ENCODE measurements at regions not wholly inside any gene's neighbourhood (a gene's known extent, or its start where the extent isn't known, plus 50 kb on each side); places are given as distances from the start of the nearest gene placed in this dataset.
"Not testable (repeated sequence)": the region's sequence is repeated elsewhere in the genome, so short reads cannot be mapped to it uniquely, and the experiment has no call there.

GRCh38 chr1:60914982-60915381 is 167.4 kb upstream of the NFIA start:
- no peak for DNase-seq (ENCODE audit: low spot score)

GRCh38 chr1:60913708-60914107 is 168.7 kb upstream of the NFIA start:
- DNase-seq (ENCODE audit: low spot score): not testable (repeated sequence)

GRCh38 chr1:60913039-60913438 is 169.3 kb upstream of the NFIA start:
- DNase-seq (ENCODE audit: low spot score): no peak

- DNase-seq (ENCODE audit: low spot score): no peak
Measured at GRCh38 chr1:60911966-60912697, 170.2 kb upstream of the NFIA start.

GRCh38 chr1:60908159-60908558 is 174.2 kb upstream of the NFIA start:
- DNase-seq (ENCODE audit: low spot score): no peak

- no peak for DNase-seq (ENCODE audit: low spot score)
Measured at GRCh38 chr1:60906526-60906925, 175.8 kb upstream of the NFIA start.

- no peak for DNase-seq (ENCODE audit: low spot score)
Measured at GRCh38 chr1:60906039-60906438, 176.3 kb upstream of the NFIA start.

- peak; percentile 41 for DNase-seq (ENCODE audit: low spot score)
Measured at GRCh38 chr1:60904099-60904851, 178.1 kb upstream of the NFIA start.

- peak; percentile 49 for DNase-seq (ENCODE audit: low spot score)
Measured at GRCh38 chr1:60903591-60903990, 178.8 kb upstream of the NFIA start.

- no peak for DNase-seq (ENCODE audit: low spot score)
Measured at GRCh38 chr1:60899464-60899863, 182.9 kb upstream of the NFIA start.

- DNase-seq (ENCODE audit: low spot score): no peak
Measured at GRCh38 chr1:60898987-60899386, 183.4 kb upstream of the NFIA start.

GRCh38 chr1:60898413-60898812 is 183.9 kb upstream of the NFIA start:
- no peak for DNase-seq (ENCODE audit: low spot score)

GRCh38 chr1:60896701-60897363 is 185.5 kb upstream of the NFIA start:
- DNase-seq (ENCODE audit: low spot score): no peak

- no peak for DNase-seq (ENCODE audit: low spot score)
Measured at GRCh38 chr1:60895701-60896100, 186.7 kb upstream of the NFIA start.

- DNase-seq (ENCODE audit: low spot score): no peak
Measured at GRCh38 chr1:60895252-60895651, 187.1 kb upstream of the NFIA start.

- no peak for DNase-seq (ENCODE audit: low spot score)
Measured at GRCh38 chr1:60894741-60895140, 187.6 kb upstream of the NFIA start.

- no peak for DNase-seq (ENCODE audit: low spot score)
Measured at GRCh38 chr1:60894130-60894529, 188.2 kb upstream of the NFIA start.

- DNase-seq (ENCODE audit: low spot score): no peak
Measured at GRCh38 chr1:60893136-60893930, 189.0 kb upstream of the NFIA start.

- DNase-seq (ENCODE audit: low spot score): no peak
Measured at GRCh38 chr1:60891765-60892164, 190.6 kb upstream of the NFIA start.

GRCh38 chr1:60891281-60891680 is 191.1 kb upstream of the NFIA start:
- no peak for DNase-seq (ENCODE audit: low spot score)

GRCh38 chr1:60890664-60891063 is 191.7 kb upstream of the NFIA start:
- DNase-seq (ENCODE audit: low spot score): no peak

- no peak for DNase-seq (ENCODE audit: low spot score)
Measured at GRCh38 chr1:60889709-60890108, 192.7 kb upstream of the NFIA start.
